ENCODE measurements at regions not wholly inside any gene's neighbourhood (a gene's known extent, or its start where the extent isn't known, plus 50 kb on each side); places are given as distances from the start of the nearest gene placed in this dataset.

GRCh38 chr13:75008926-75009325, 473.0 kb downstream of the TBC1D4 start:
- no peaks in the 10 kb centered on the region for H3K27me3 ChIP-seq (ENCODE audit: insufficient read depth)
- Mint-ChIP-seq H3K36me3 (ENCODE audit: low read depth) (no peaks in the 10 kb centered on the region), H3K9me3 (no peaks in the 10 kb centered on the region), H3K4me3 (no peak overlapping the region), H3K27me3 (ENCODE audit: insufficient read depth, low read depth, poor library complexity) (no peaks in the 10 kb centered on the region), H3K27ac (no peak overlapping the region; the same call in 1 of the 2 replicates), H3K4me1 (no peaks in the 10 kb centered on the region)
- no peak overlapping the region for H2AFZ ChIP-seq
- H3K36me3 ChIP-seq (ENCODE audit: insufficient read depth), result no peaks in the 10 kb centered on the region
- no peak overlapping the region for H3K4me2 ChIP-seq
- no peak overlapping the region for H3K4me3 ChIP-seq
- no peaks in the 10 kb centered on the region for H3K79me2 ChIP-seq (replicated peaks; ENCODE audit: insufficient read depth)
- ATAC-seq (no peak), DNase-seq (ENCODE audit: low spot score) (no peak)
- no peak overlapping the region for H3K27ac ChIP-seq (ENCODE audit: low read depth)
- H3F3A ChIP-seq (replicated peaks; ENCODE audit: low read depth), result no peaks in the 10 kb centered on the region
- no peaks in the 10 kb centered on the region for H3K9me2 ChIP-seq (ENCODE audit: insufficient read depth)
- TF ChIP-seq POLR2AphosphoS5 (IDR thresholded peaks at IDR 0.05; ENCODE audit: low read depth) (no peak), EZH2 (IDR thresholded peaks at IDR 0.05; ENCODE audit: low read depth, unreplicated experiment) (no peak), EZH2phosphoT487 (IDR thresholded peaks at IDR 0.05; ENCODE audit: unreplicated experiment) (no peak), STAT1 (IDR thresholded peaks at IDR 0.05; ENCODE audit: unreplicated experiment) (no peak)
- H3K4me1 ChIP-seq (ENCODE audit: insufficient read depth), result no peaks in the 10 kb centered on the region
- no peaks in the 10 kb centered on the region for H4K20me1 ChIP-seq (replicated peaks; ENCODE audit: insufficient read depth)

GRCh38 chr13:74990992-74991391, 491.0 kb downstream of the TBC1D4 start:
- no peak overlapping the region for H3K27ac Mint-ChIP-seq
- no peaks in the 10 kb centered on the region for H3K9me3 Mint-ChIP-seq
- TF ChIP-seq CTCF (conservative IDR thresholded peaks at IDR 0.05; ENCODE audit: low read depth in 2 of 2), result peak in 1 of 2 experiments; percentile 47; a peak in 2 of 4 replicates
- TF ChIP-seq NANOG (IDR thresholded peaks at IDR 0.05; ENCODE audit: borderline replicate concordance), result no peak
- H3K27me3 ChIP-seq (ENCODE audit: insufficient read depth), result no peaks in the 10 kb centered on the region
- no peak overlapping the region for H3K4me2 ChIP-seq
- no peaks in the 10 kb centered on the region for H3K36me3 ChIP-seq (ENCODE audit: insufficient read depth)
- ATAC-seq (no peak), DNase-seq (ENCODE audit: low spot score) (peak; percentile 17)
- no peak overlapping the region for H3K4me3 Mint-ChIP-seq
- H3K27ac ChIP-seq (ENCODE audit: low read depth), result no peak overlapping the region
- no peak overlapping the region for H3K4me3 ChIP-seq
- no peaks in the 10 kb centered on the region for H3K4me1 ChIP-seq (ENCODE audit: insufficient read depth)
- 0 out of 2 replicates have a peak, but pooled peaks cover 3% of the 10 kb centered on the region for H3K9me2 ChIP-seq (ENCODE audit: insufficient read depth)
- H2AFZ ChIP-seq, result no peak overlapping the region
- no peaks in the 10 kb centered on the region for H4K20me1 ChIP-seq (replicated peaks; ENCODE audit: insufficient read depth)
- no peaks in the 10 kb centered on the region for H3K79me2 ChIP-seq (replicated peaks; ENCODE audit: insufficient read depth)
- H3K36me3 Mint-ChIP-seq (ENCODE audit: low read depth), result no peaks in the 10 kb centered on the region
- H3F3A ChIP-seq (replicated peaks; ENCODE audit: low read depth), result no peaks in the 10 kb centered on the region
- H3K27me3 Mint-ChIP-seq (ENCODE audit: insufficient read depth, low read depth, poor library complexity), result peaks cover 2% of the 10 kb centered on the region
- peaks cover 2% of the 10 kb centered on the region; the same call in 2 of the 3 replicates for H3K4me1 Mint-ChIP-seq

- H4K20me1 ChIP-seq (replicated peaks; ENCODE audit: insufficient read depth), result no peaks in the 10 kb centered on the region
- H3K4me2 ChIP-seq, result no peak overlapping the region
- H3K9me3 Mint-ChIP-seq, result peaks cover 2% of the 10 kb centered on the region; the same call in 1 of the 3 replicates
- H3K36me3 Mint-ChIP-seq (ENCODE audit: low read depth), result no peaks in the 10 kb centered on the region
- no peak overlapping the region for H3K27ac ChIP-seq (ENCODE audit: low read depth)
- H3K27me3 Mint-ChIP-seq (ENCODE audit: insufficient read depth, low read depth, poor library complexity), result peaks cover 2% of the 10 kb centered on the region
- no peak overlapping the region for H3K4me3 ChIP-seq
- DNase-seq (ENCODE audit: low spot score), result no peak
- H2AFZ ChIP-seq, result no peak overlapping the region
- H3K4me3 Mint-ChIP-seq, result no peak overlapping the region
- 0 out of 2 replicates have a peak, but pooled peaks cover 9% of the 10 kb centered on the region for H3K9me2 ChIP-seq (ENCODE audit: insufficient read depth)
- H3K4me1 ChIP-seq (ENCODE audit: insufficient read depth), result no peaks in the 10 kb centered on the region
- no peaks in the 10 kb centered on the region for H3K36me3 ChIP-seq (ENCODE audit: insufficient read depth)
- H3K4me1 Mint-ChIP-seq, result peaks cover 4% of the 10 kb centered on the region; the same call in 2 of the 3 replicates
- no peak for ATAC-seq
- H3K27ac Mint-ChIP-seq, result no peak overlapping the region
- H3K27me3 ChIP-seq (ENCODE audit: insufficient read depth), result no peaks in the 10 kb centered on the region
- H3F3A ChIP-seq (replicated peaks; ENCODE audit: low read depth), result no peaks in the 10 kb centered on the region
- no peaks in the 10 kb centered on the region for H3K79me2 ChIP-seq (replicated peaks; ENCODE audit: insufficient read depth)
- TF ChIP-seq POLR2AphosphoS5 (IDR thresholded peaks at IDR 0.05; ENCODE audit: low read depth) (no peak), EZH2phosphoT487 (IDR thresholded peaks at IDR 0.05; ENCODE audit: unreplicated experiment) (no peak), ETS1 (IDR thresholded peaks at IDR 0.05) (no peak), JUNB (IDR thresholded peaks at IDR 0.05; ENCODE audit: unreplicated experiment) (no peak), EZH2 (IDR thresholded peaks at IDR 0.05; ENCODE audit: low read depth, unreplicated experiment) (no peak), REST (IDR thresholded peaks at IDR 0.05; ENCODE audit: unreplicated experiment) (no peak), CREB1 (CRISPR knock-in tag; IDR thresholded peaks at IDR 0.05; ENCODE audit: low read depth) (no peak), STAT1 (IDR thresholded peaks at IDR 0.05; ENCODE audit: unreplicated experiment) (no peak), CTCF (conservative IDR thresholded peaks at IDR 0.05; ENCODE audit: low read depth in 2 of 2) (no peak)
These were observed 494.8 kb downstream of the TBC1D4 start for GRCh38 chr13:74987124-74987690.
